GM21528 (cell line): ENCODE measurements at regions not wholly inside any gene's neighbourhood (a gene's known extent, or its start where the extent isn't known, plus 50 kb on each side); places are given as distances from the start of the nearest gene placed in this dataset.
"Not testable (repeated sequence)": the region's sequence is repeated elsewhere in the genome, so short reads cannot be mapped to it uniquely, and the experiment has no call there.

ENCODE experiments used
- ATAC-seq: cut with Tn5 transposase; IDR thresholded peaks from one replicate; pipeline ENCODE4 v1.9.1; 2021; ENCODE audit warnings: mild to moderate bottlenecking, moderate library complexity; ENCODE audit not compliant: unreplicated experiment, low FRiP score

- ATAC-seq: no peak
Measured at GRCh38 chr5:154626876-154627557, 128.2 kb upstream of the LARP1 start.

GRCh38 chr5:154625031-154625430 is 130.1 kb upstream of the LARP1 start:
- no peak for ATAC-seq

GRCh38 chr5:154624341-154624740 is 130.8 kb upstream of the LARP1 start:
- no peak for ATAC-seq

- no peak for ATAC-seq
Measured at GRCh38 chr5:154620411-154620810, 134.8 kb upstream of the LARP1 start.

GRCh38 chr5:154618696-154619095 is 136.5 kb upstream of the LARP1 start:
- ATAC-seq: no peak

GRCh38 chr5:154614595-154614994 is 136.6 kb upstream of the HAND1 start:
- ATAC-seq: no peak

GRCh38 chr5:154614125-154614524 is 136.1 kb upstream of the HAND1 start:
- no peak for ATAC-seq

- ATAC-seq: no peak
Measured at GRCh38 chr5:154612666-154613065, 134.6 kb upstream of the HAND1 start.

- no peak for ATAC-seq
Measured at GRCh38 chr5:154611341-154611767, 133.3 kb upstream of the HAND1 start.

- peak; percentile 88 for ATAC-seq
Measured at GRCh38 chr5:154610321-154611154, 132.5 kb upstream of the HAND1 start.

GRCh38 chr5:154609251-154609650 is 131.2 kb upstream of the HAND1 start:
- no peak for ATAC-seq

GRCh38 chr5:154608531-154609011 is 130.5 kb upstream of the HAND1 start:
- no peak for ATAC-seq

GRCh38 chr5:154607746-154608145 is 129.7 kb upstream of the HAND1 start:
- ATAC-seq: no peak

- no peak for ATAC-seq
Measured at GRCh38 chr5:154606246-154606645, 128.2 kb upstream of the HAND1 start.

- ATAC-seq: no peak
Measured at GRCh38 chr5:154603953-154604679, 126.1 kb upstream of the HAND1 start.

GRCh38 chr5:154603485-154603884 is 125.5 kb upstream of the HAND1 start:
- no peak for ATAC-seq

GRCh38 chr5:154603011-154603410 is 125.0 kb upstream of the HAND1 start:
- ATAC-seq: no peak

GRCh38 chr5:154601014-154601413 is 123.0 kb upstream of the HAND1 start:
- no peak for ATAC-seq

GRCh38 chr5:154598021-154598420 is 120.0 kb upstream of the HAND1 start:
- no peak for ATAC-seq

- ATAC-seq: not testable (repeated sequence)
Measured at GRCh38 chr5:154596844-154597243, 118.8 kb upstream of the HAND1 start.

GRCh38 chr5:154595662-154596061 is 117.6 kb upstream of the HAND1 start:
- no peak for ATAC-seq
